ENCODE measurements at regions not wholly inside any gene's neighbourhood (a gene's known extent, or its start where the extent isn't known, plus 50 kb on each side); places are given as distances from the start of the nearest gene placed in this dataset.

GRCh38 chr21:22880573-22880972 is 1882.4 kb downstream of the NCAM2 start:
- TF ChIP-seq GATA2 (CRISPR knock-in tag; IDR thresholded peaks at IDR 0.05) (no peak), RFX5 (IDR thresholded peaks at IDR 0.05; ENCODE audit: low read length) (no peak)
- H3K27ac ChIP-seq (ENCODE audit: low read depth in 2 of 2, low read length in 1 of 2) = no peak overlapping the region
- no peaks in the 10 kb centered on the region for H3K36me3 ChIP-seq (replicated peaks in 1 of 2; ENCODE audit: control insufficient read depth in 1 of 2, insufficient read depth in 2 of 2, low read length in 1 of 2)
- no peaks in the 10 kb centered on the region for H3K79me2 ChIP-seq (ENCODE audit: insufficient read depth)
- no peak overlapping the region for H3K9ac ChIP-seq
- H3K9me2 ChIP-seq = no peaks in the 10 kb centered on the region
- H3K27me3 ChIP-seq (ENCODE audit: insufficient read depth) = no peaks in the 10 kb centered on the region
- no peak overlapping the region for H2AFZ ChIP-seq (ENCODE audit: low read depth)
- DNase-seq = no peak
- POLR2A ChIA-PET = no interaction called here
- H3K4me2 ChIP-seq = no peak overlapping the region
- no peaks in the 10 kb centered on the region for H3K4me1 ChIP-seq (ENCODE audit: control insufficient read depth in 1 of 2, insufficient read depth in 2 of 2, low read depth in 1 of 2, low read length in 1 of 2)
- H3K4me3 ChIP-seq (ENCODE audit: low read depth in 2 of 2, low read length in 1 of 2) = no peak overlapping the region
- CTCF ChIA-PET = no interaction called here
- H3F3A ChIP-seq (replicated peaks; ENCODE audit: insufficient read depth) = no peaks in the 10 kb centered on the region
- H4K20me1 ChIP-seq (ENCODE audit: insufficient read depth) = no peaks in the 10 kb centered on the region
- H3K9me3 ChIP-seq = no peaks in the 10 kb centered on the region
- 31% methylated on average over 1 of the region's 1 CpG for WGBS (ENCODE audit: low lambda C conversion rate)

DNA sequence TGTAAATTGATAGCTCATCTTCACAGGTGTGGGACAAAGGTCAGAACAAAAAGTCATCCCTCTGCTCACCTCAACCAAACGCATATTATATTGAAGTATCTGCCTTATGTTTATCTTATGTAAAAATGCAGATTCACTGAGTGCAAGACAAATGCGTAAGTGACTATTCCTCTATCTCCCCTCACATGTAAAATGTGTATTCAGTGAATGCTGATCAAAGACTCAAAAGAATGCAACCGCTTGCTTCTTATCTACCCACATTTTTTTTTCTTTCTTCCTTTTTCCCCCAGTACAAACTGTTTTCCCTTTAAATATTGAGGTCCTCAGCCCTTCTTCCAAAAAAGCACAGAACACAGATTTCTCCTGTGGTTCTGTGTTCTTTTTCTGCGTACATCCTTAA is 1882.9 kb downstream of the NCAM2 start:
- DNase-seq = no peak
- no peaks in the 10 kb centered on the region for H3K27me3 ChIP-seq (ENCODE audit: insufficient read depth)
- H3K79me2 ChIP-seq (ENCODE audit: insufficient read depth) = no peaks in the 10 kb centered on the region
- ChIA-PET POLR2A (no interaction called here), CTCF (no interaction called here)
- no peak overlapping the region for H3K4me3 ChIP-seq (ENCODE audit: low read depth in 2 of 2, low read length in 1 of 2)
- no peak overlapping the region for H3K4me2 ChIP-seq
- H3F3A ChIP-seq (replicated peaks; ENCODE audit: insufficient read depth) = no peaks in the 10 kb centered on the region
- no peaks in the 10 kb centered on the region for H3K9me2 ChIP-seq
- H3K27ac ChIP-seq (ENCODE audit: low read depth in 2 of 2, low read length in 1 of 2) = no peak overlapping the region
- TF ChIP-seq YY1 (IDR thresholded peaks at IDR 0.05; ENCODE audit: low read depth) = no peak
- TF ChIP-seq POLR2AphosphoS5 (IDR thresholded peaks at IDR 0.05; ENCODE audit: low read depth, low read length) = no peak
- no peak for TF ChIP-seq MEF2A (IDR thresholded peaks at IDR 0.05; ENCODE audit: borderline replicate concordance, low read depth)
- no peak for TF ChIP-seq EZH2phosphoT487 (IDR thresholded peaks at IDR 0.05; ENCODE audit: borderline replicate concordance, low read depth)
- TF ChIP-seq MXI1 (IDR thresholded peaks at IDR 0.05; ENCODE audit: low read depth, low read length) = no peak
- no peak for TF ChIP-seq JUND (IDR thresholded peaks at IDR 0.05)
- TF ChIP-seq, protein P1, sequence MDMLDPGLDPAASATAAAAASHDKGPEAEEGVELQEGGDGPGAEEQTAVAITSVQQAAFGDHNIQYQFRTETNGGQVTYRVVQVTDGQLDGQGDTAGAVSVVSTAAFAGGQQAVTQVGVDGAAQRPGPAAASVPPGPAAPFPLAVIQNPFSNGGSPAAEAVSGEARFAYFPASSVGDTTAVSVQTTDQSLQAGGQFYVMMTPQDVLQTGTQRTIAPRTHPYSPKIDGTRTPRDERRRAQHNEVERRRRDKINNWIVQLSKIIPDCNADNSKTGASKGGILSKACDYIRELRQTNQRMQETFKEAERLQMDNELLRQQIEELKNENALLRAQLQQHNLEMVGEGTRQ (IDR thresholded peaks at IDR 0.05; ENCODE audit: borderline replicate concordance, low read depth, low read length) = no peak
- TF ChIP-seq TEAD4 (IDR thresholded peaks at IDR 0.05; ENCODE audit: borderline replicate concordance, insufficient read depth) = no peak
- no peak for TF ChIP-seq GATA2 (CRISPR knock-in tag; IDR thresholded peaks at IDR 0.05)
- TF ChIP-seq FOXM1 (IDR thresholded peaks at IDR 0.05; ENCODE audit: low read depth) = no peak
- TF ChIP-seq RCOR1 (IDR thresholded peaks at IDR 0.05; ENCODE audit: low read length) = no peak
- no peak for TF ChIP-seq NRF1 (IDR thresholded peaks at IDR 0.05; ENCODE audit: low read depth, low read length)
- no peak for TF ChIP-seq MAX (IDR thresholded peaks at IDR 0.05; ENCODE audit: low read depth)
- TF ChIP-seq GABPA (IDR thresholded peaks at IDR 0.05; ENCODE audit: low read depth) = no peak
- TF ChIP-seq ELF1 (IDR thresholded peaks at IDR 0.05) = no peak
- no peak for TF ChIP-seq CHD2 (IDR thresholded peaks at IDR 0.05; ENCODE audit: low read length, partially characterized antibody)
- TF ChIP-seq, protein P2, sequence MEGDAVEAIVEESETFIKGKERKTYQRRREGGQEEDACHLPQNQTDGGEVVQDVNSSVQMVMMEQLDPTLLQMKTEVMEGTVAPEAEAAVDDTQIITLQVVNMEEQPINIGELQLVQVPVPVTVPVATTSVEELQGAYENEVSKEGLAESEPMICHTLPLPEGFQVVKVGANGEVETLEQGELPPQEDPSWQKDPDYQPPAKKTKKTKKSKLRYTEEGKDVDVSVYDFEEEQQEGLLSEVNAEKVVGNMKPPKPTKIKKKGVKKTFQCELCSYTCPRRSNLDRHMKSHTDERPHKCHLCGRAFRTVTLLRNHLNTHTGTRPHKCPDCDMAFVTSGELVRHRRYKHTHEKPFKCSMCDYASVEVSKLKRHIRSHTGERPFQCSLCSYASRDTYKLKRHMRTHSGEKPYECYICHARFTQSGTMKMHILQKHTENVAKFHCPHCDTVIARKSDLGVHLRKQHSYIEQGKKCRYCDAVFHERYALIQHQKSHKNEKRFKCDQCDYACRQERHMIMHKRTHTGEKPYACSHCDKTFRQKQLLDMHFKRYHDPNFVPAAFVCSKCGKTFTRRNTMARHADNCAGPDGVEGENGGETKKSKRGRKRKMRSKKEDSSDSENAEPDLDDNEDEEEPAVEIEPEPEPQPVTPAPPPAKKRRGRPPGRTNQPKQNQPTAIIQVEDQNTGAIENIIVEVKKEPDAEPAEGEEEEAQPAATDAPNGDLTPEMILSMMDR (IDR thresholded peaks at IDR 0.05) = no peak
- TF ChIP-seq, protein P3, sequence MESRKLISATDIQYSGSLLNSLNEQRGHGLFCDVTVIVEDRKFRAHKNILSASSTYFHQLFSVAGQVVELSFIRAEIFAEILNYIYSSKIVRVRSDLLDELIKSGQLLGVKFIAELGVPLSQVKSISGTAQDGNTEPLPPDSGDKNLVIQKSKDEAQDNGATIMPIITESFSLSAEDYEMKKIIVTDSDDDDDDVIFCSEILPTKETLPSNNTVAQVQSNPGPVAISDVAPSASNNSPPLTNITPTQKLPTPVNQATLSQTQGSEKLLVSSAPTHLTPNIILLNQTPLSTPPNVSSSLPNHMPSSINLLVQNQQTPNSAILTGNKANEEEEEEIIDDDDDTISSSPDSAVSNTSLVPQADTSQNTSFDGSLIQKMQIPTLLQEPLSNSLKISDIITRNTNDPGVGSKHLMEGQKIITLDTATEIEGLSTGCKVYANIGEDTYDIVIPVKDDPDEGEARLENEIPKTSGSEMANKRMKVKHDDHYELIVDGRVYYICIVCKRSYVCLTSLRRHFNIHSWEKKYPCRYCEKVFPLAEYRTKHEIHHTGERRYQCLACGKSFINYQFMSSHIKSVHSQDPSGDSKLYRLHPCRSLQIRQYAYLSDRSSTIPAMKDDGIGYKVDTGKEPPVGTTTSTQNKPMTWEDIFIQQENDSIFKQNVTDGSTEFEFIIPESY (IDR thresholded peaks at IDR 0.05; ENCODE audit: borderline replicate concordance, low read depth) = no peak
- TF ChIP-seq, protein P4, sequence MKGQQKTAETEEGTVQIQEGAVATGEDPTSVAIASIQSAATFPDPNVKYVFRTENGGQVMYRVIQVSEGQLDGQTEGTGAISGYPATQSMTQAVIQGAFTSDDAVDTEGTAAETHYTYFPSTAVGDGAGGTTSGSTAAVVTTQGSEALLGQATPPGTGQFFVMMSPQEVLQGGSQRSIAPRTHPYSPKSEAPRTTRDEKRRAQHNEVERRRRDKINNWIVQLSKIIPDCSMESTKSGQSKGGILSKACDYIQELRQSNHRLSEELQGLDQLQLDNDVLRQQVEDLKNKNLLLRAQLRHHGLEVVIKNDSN (IDR thresholded peaks at IDR 0.05; ENCODE audit: borderline replicate concordance, low read depth) = no peak
- no peak for TF ChIP-seq TAF1 (IDR thresholded peaks at IDR 0.05; ENCODE audit: borderline replicate concordance, low read depth, low read length)
- H3K4me1 ChIP-seq (ENCODE audit: control insufficient read depth in 1 of 2, insufficient read depth in 2 of 2, low read depth in 1 of 2, low read length in 1 of 2) = no peaks in the 10 kb centered on the region
- 41% methylated on average over 4 of the region's 4 CpGs for WGBS (ENCODE audit: low lambda C conversion rate)
- H4K20me1 ChIP-seq (ENCODE audit: insufficient read depth) = no peaks in the 10 kb centered on the region
- no peak overlapping the region for H2AFZ ChIP-seq (ENCODE audit: low read depth)
- H3K36me3 ChIP-seq (replicated peaks in 1 of 2; ENCODE audit: control insufficient read depth in 1 of 2, insufficient read depth in 2 of 2, low read length in 1 of 2) = no peaks in the 10 kb centered on the region
- no peaks in the 10 kb centered on the region for H3K9me3 ChIP-seq
- no peak overlapping the region for H3K9ac ChIP-seq

Measured in SK-N-SH (cell line).